H1 (cell line): ENCODE measurements at regions not wholly inside any gene's neighbourhood (a gene's known extent, or its start where the extent isn't known, plus 50 kb on each side); places are given as distances from the start of the nearest gene placed in this dataset.

ENCODE experiments used
- CTCF ChIA-PET: fragments of 300-600 bp; sonication (Branson Sonifier 250); formaldehyde crosslinking; loops from one replicate; lab custom pipeline; 2021; ENCODE audit not compliant: partially characterized antibody; lab: Charles Lee
- POLR2A ChIA-PET: fragments of 300-600 bp; sonication (Branson Sonifier 250); formaldehyde crosslinking; loops from one replicate; lab custom pipeline; 2021; ENCODE audit warnings: inconsistent platforms; ENCODE audit not compliant: partially characterized antibody; lab: Charles Lee
- DNase-seq, 2 experiments: peaks; one replicate each; pipeline versions ENCODE4 v3.0.0 to v3.0.0-alpha.2; 2010 to 2022; ENCODE audit warnings: low spot score in 2 of 2, low read depth in 1 of 2, mixed read lengths in 1 of 2
- FAIRE-seq: peaks from 2 replicates; lab custom pipeline; 2011; peaks lifted over from hg19 to GRCh38; lab: Jason Lieb, UNC
- H2AFZ ChIP-seq: 2 replicates; pipeline ENCODE4 v1.8.1; 2012; ENCODE audit warnings: low read length, inconsistent platforms
- H2AK5ac ChIP-seq: 2 replicates; pipeline ENCODE4 v1.6.1; 2013; ENCODE audit warnings: low read depth, low read length
- H2BK120ac ChIP-seq: replicated peaks from 2 replicates; pipeline ENCODE3; 2013; ENCODE audit warnings: low read depth, low read length, inconsistent platforms
- H2BK12ac ChIP-seq: 2 replicates; pipeline ENCODE4 v1.6.1; 2013; ENCODE audit warnings: low read depth, low read length
- H2BK15ac ChIP-seq: 2 replicates; pipeline ENCODE4 v1.6.1; 2013; ENCODE audit warnings: low read length
- H2BK20ac ChIP-seq: 2 replicates; pipeline ENCODE4 v1.6.1; 2013; ENCODE audit warnings: low read length
- H2BK5ac ChIP-seq: 2 replicates; pipeline ENCODE4 v1.6.1; 2013; ENCODE audit warnings: low read depth, low read length
- H3K14ac ChIP-seq: 2 replicates; pipeline ENCODE4 v1.6.1; 2013; ENCODE audit warnings: inconsistent platforms; ENCODE audit not compliant: insufficient read length
- H3K18ac ChIP-seq: 2 replicates; pipeline ENCODE4 v1.6.1; 2013; ENCODE audit warnings: low read length; ENCODE audit errors: extremely low read depth
- H3K23ac ChIP-seq: 2 replicates; pipeline ENCODE4 v1.6.1; 2013; ENCODE audit warnings: inconsistent platforms; ENCODE audit not compliant: insufficient read length
- H3K23me2 ChIP-seq: 2 replicates; pipeline ENCODE4 v1.6.1; 2013; ENCODE audit warnings: low read depth, low read length
- H3K27ac ChIP-seq: 2 replicates; pipeline ENCODE4 v1.6.1; 2011; ENCODE audit warnings: low read depth, low read length, inconsistent platforms
- H3K27me3 ChIP-seq, 4 experiments: replicated peaks in 1 of 4; 1 replicate in 1 of 4; 2 replicates in 3 of 4; pipeline versions ENCODE4 v1.6.1 to v1.8.1; 2011 to 2013; ENCODE audit warnings: low read length in 3 of 4, mild to moderate bottlenecking in 3 of 4, inconsistent platforms in 2 of 4, mixed read lengths in 2 of 4, moderate library complexity in 1 of 4; ENCODE audit not compliant: control insufficient read depth in 3 of 4, insufficient read depth in 3 of 4; ENCODE audit errors: extremely low read depth in 1 of 4
- H3K36me3 ChIP-seq, 4 experiments: 2 replicates each; pipeline versions ENCODE4 v1.6.1 to v1.8.1; 2011 to 2013; ENCODE audit warnings: mild to moderate bottlenecking in 4 of 4, low read length in 3 of 4, moderate library complexity in 2 of 4, control low read depth in 1 of 4, inconsistent platforms in 1 of 4; ENCODE audit not compliant: insufficient read depth in 4 of 4, control insufficient read depth in 2 of 4
- H3K4ac ChIP-seq: replicated peaks from 2 replicates; pipeline ENCODE3; 2013; ENCODE audit warnings: low read length, low read depth, mixed read lengths, inconsistent platforms; ENCODE audit not compliant: insufficient read length
- H3K4me1 ChIP-seq, 4 experiments: replicated peaks in 1 of 4; 1 replicate in 1 of 4; 2 replicates in 3 of 4; pipeline versions ENCODE4 v1.6.1 to v1.8.1; 2011 to 2013; ENCODE audit warnings: low read length in 3 of 4, inconsistent platforms in 2 of 4, mixed read lengths in 1 of 4; ENCODE audit not compliant: insufficient read depth in 4 of 4, control insufficient read depth in 3 of 4
- H3K4me2 ChIP-seq, 2 experiments: 2 replicates each; pipeline versions ENCODE4 v1.6.1 to v1.8.1; 2011 to 2013; ENCODE audit warnings: low read depth in 2 of 2, low read length in 2 of 2, control low read depth in 1 of 2, inconsistent platforms in 1 of 2, mild to moderate bottlenecking in 1 of 2; ENCODE audit not compliant: insufficient read depth in 1 of 2
- H3K4me3 ChIP-seq, 4 experiments: fragments of 200-600, 300-600 bp in 1 of 4; sonication (generic), shearing (Covaris generic), sonication (Bioruptor Twin) in 1 of 4; 2 replicates each; pipeline versions ENCODE4 v1.5.1 to v1.8.1; 2011 to 2016; ENCODE audit warnings: low read length in 4 of 4, low read depth in 3 of 4, control low read depth in 2 of 4, inconsistent platforms in 2 of 4, mild to moderate bottlenecking in 2 of 4, mixed read lengths in 1 of 4, moderate library complexity in 1 of 4; ENCODE audit not compliant: insufficient read depth in 2 of 4; ENCODE audit errors: extremely low read depth in 1 of 4
- H3K56ac ChIP-seq: replicated peaks from 2 replicates; pipeline ENCODE3; 2013; ENCODE audit warnings: low read depth, mild to moderate bottlenecking, mixed read lengths, low read length, inconsistent platforms; ENCODE audit not compliant: insufficient read length
- H3K79me1 ChIP-seq: 2 replicates; pipeline ENCODE4 v1.6.1; 2013; ENCODE audit warnings: low read depth, low read length, control low read depth
- H3K79me2 ChIP-seq, 2 experiments: 2 replicates each; pipeline versions ENCODE4 v1.6.1 to v1.8.1; 2012 to 2013; ENCODE audit warnings: low read length in 2 of 2, mild to moderate bottlenecking in 2 of 2, inconsistent platforms in 1 of 2; ENCODE audit not compliant: insufficient read depth in 2 of 2, control insufficient read depth in 1 of 2
- H3K9ac ChIP-seq, 4 experiments: replicated peaks in 1 of 4; 1 replicate in 1 of 4; 2 replicates in 3 of 4; pipeline versions ENCODE4 v1.6.1 to v1.8.1; 2011 to 2013; ENCODE audit warnings: low read depth in 3 of 4, low read length in 3 of 4, control low read depth in 2 of 4, mild to moderate bottlenecking in 2 of 4, moderate library complexity in 2 of 4, inconsistent platforms in 1 of 4; ENCODE audit errors: extremely low read depth in 1 of 4
- H3K9me3 ChIP-seq, 2 experiments: 2 replicates each; pipeline versions ENCODE4 v1.6.1 to v1.8.1; 2012 to 2013; ENCODE audit warnings: mild to moderate bottlenecking in 2 of 2, moderate library complexity in 2 of 2, control low read depth in 1 of 2, inconsistent platforms in 1 of 2, low read depth in 1 of 2, low read length in 1 of 2, mixed read lengths in 1 of 2; ENCODE audit not compliant: insufficient read depth in 2 of 2
- H4K20me1 ChIP-seq, 2 experiments: replicated peaks in 1 of 2; 2 replicates each; pipeline versions ENCODE3 to v1.8.1; 2011 to 2013; ENCODE audit warnings: inconsistent platforms in 2 of 2, low read length in 2 of 2, mild to moderate bottlenecking in 1 of 2; ENCODE audit not compliant: insufficient read depth in 2 of 2, control insufficient read depth in 1 of 2
- H4K5ac ChIP-seq: 2 replicates; pipeline ENCODE4 v1.6.1; 2013; ENCODE audit warnings: low read length, low read depth, mixed read lengths, inconsistent platforms; ENCODE audit not compliant: insufficient read length
- H4K8ac ChIP-seq: 2 replicates; pipeline ENCODE4 v1.8.0; 2013; ENCODE audit warnings: mild to moderate bottlenecking, moderate library complexity, low read length, inconsistent platforms; ENCODE audit not compliant: insufficient read depth; ENCODE audit errors: extremely low read depth
- H4K91ac ChIP-seq: replicated peaks from 2 replicates; pipeline ENCODE3; 2013; ENCODE audit warnings: low read length, mixed read lengths, inconsistent platforms; ENCODE audit not compliant: insufficient read length
- POLR2AphosphoS5 ChIP-seq: IDR thresholded peaks from 2 replicates; pipeline ENCODE4 v1.6.1; 2011; ENCODE audit warnings: low read depth, low read length
- SP2 ChIP-seq: IDR thresholded peaks from 2 replicates; pipeline ENCODE4 v1.6.1; 2012; ENCODE audit warnings: mild to moderate bottlenecking, low read length, inconsistent platforms
- TBP ChIP-seq: IDR thresholded peaks from 2 replicates; pipeline ENCODE4 v1.6.1; 2011; ENCODE audit warnings: low read depth, low read length, improper control_type of control experiment
- WGBS, 2 experiments: shearing (Covaris generic) in 1 of 2; methylation state at CpG; one replicate each; pipeline versions ENCODE4 v1.1.6 to v1.1.7; 2013 to 2015; ENCODE audit warnings: low lambda C conversion rate in 2 of 2, mixed read lengths in 2 of 2, inconsistent platforms in 1 of 2, low coverage in 1 of 2, missing lambda C conversion rate in 1 of 2; ENCODE audit not compliant: insufficient replicate concordance in 2 of 2, insufficient coverage in 1 of 2, insufficient read length in 1 of 2; ENCODE audit errors: extremely low coverage in 1 of 2, missing lambda C conversion rate in 1 of 2; 5-methylcytosine and 5-hydroxymethylcytosine counted together

DNA sequence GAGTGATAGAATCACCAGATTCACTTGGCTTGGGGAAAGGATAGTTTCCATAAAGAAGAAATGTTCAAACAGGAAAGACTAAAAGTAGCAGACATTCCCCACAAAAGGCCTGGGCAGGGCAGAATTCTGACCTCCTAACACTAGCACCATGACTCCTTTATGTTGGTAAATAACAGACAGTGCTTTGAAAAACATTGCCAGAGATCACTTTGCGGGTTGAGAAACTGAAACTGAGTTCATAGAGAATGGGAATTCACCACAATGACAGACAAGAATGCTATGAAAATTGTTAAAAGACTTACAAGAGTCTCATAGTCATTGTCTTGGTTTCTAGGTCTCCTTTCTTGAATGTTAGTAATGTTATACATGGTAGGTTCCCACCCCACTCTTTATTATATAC lies 172.5 kb upstream of the GLRA1 start (continued):
- TF ChIP-seq POLR2AphosphoS5, result no peak

DNA sequence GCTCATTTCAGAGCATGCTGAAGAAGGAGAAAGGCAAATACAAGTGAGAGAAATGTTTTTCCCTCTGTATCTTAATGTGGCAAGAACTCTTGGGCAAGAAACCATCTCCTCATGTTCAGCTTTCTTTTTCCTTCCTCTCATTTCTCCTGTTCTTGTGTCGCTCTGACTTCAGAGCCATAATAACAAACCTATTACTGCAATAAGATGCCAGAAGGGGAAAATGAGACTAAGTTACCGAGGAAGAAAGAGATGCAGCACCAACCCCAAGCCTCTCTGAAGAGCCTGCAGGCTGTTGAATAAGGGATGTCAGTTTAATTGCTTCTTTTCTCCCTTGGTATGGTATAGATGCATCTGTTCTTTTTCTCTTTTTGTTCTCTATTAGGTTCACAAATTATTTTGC lies 170.1 kb upstream of the GLRA1 start:
- Histone ChIP-seq H3K36me3 (no peaks in the 10 kb centered on the region), H3K4me1 (peaks cover 0 to 3% (median 0%) of the 10 kb centered on the region in 4 experiments; a peak in 1 of 7 replicates), H2BK120ac (no peak overlapping the region), H3K18ac (no peak overlapping the region), H2BK5ac (no peak overlapping the region), H3K23me2 (no peaks in the 10 kb centered on the region), H4K5ac (no peak overlapping the region), H3K4ac (no peak overlapping the region), H3K4me2 (no peak overlapping the region), H2AK5ac (no peak overlapping the region), H4K91ac (no peak overlapping the region), H3K27ac (no peak overlapping the region), H2BK15ac (no peak overlapping the region), H3K56ac (no peak overlapping the region), H4K20me1 (no peaks in the 10 kb centered on the region), H4K8ac (no peak overlapping the region), H2AFZ (no peak overlapping the region), H2BK12ac (no peak overlapping the region), H2BK20ac (no peak overlapping the region), H3K27me3 (no peaks in the 10 kb centered on the region), H3K14ac (no peak overlapping the region)
- ChIA-PET POLR2A (no interaction called here), CTCF (interaction anchor here (1.1 to 3.0 kb wide), 4 partner anchors 10 to 269 kb away, joined by 3 to 8 read pairs (median 4); no protein-coding TSS in a partner anchor)
- no peak for DNase-seq
- 62% methylated on average over 2 of the region's 2 CpGs; no CpG with 5 or more reads in 1 of the 2 experiments for WGBS, 2 experiments
- TF ChIP-seq TBP (no peak), SP2 (no peak)
- TF ChIP-seq, all 59 proteins: peak for 0
- Histone ChIP-seq H3K4me3 (no peak overlapping the region), H3K9me3 (no peaks in the 10 kb centered on the region), H3K9ac (no peak overlapping the region), H3K79me1 (no peaks in the 10 kb centered on the region), H3K23ac (no peak overlapping the region), H3K79me2 (no peaks in the 10 kb centered on the region)
- FAIRE-seq, result no peak
